ENCODE measurements at regions not wholly inside any gene's neighbourhood (a gene's known extent, or its start where the extent isn't known, plus 50 kb on each side); places are given as distances from the start of the nearest gene placed in this dataset.
A peak's percentile ranks its signal among the peaks of the same experiment; 100 is the strongest.
"Not testable (repeated sequence)": the region's sequence is repeated elsewhere in the genome, so short reads cannot be mapped to it uniquely, and the experiment has no call there.

- DNase-seq, result not testable (repeated sequence)
These were observed 205.5 kb downstream of the POTEM start for GRCh38 chr14:19172745-19173144.

- not testable (repeated sequence) for DNase-seq
These were observed 206.0 kb downstream of the POTEM start for GRCh38 chr14:19173188-19173587.

GRCh38 chr14:19177435-19177834 is 210.2 kb downstream of the POTEM start:
- DNase-seq, result not testable (repeated sequence)

- not testable (repeated sequence) for DNase-seq
These were observed 213.1 kb downstream of the POTEM start for GRCh38 chr14:19180297-19180696.

- DNase-seq, result not testable (repeated sequence)
These were observed 213.6 kb downstream of the POTEM start for GRCh38 chr14:19180881-19181280.

GRCh38 chr14:19195146-19195545 is 227.9 kb downstream of the POTEM start:
- DNase-seq, result not testable (repeated sequence)

GRCh38 chr14:19197488-19198234 is 230.4 kb downstream of the POTEM start:
- DNase-seq, result not testable (repeated sequence)

GRCh38 chr14:19198341-19198740 is 231.1 kb downstream of the POTEM start:
- not testable (repeated sequence) for DNase-seq

GRCh38 chr14:19201394-19202052 is 232.6 kb downstream of the POTEG start:
- not testable (repeated sequence) for DNase-seq

- DNase-seq, result not testable (repeated sequence)
These were observed 232.1 kb downstream of the POTEG start for GRCh38 chr14:19202053-19202442.

GRCh38 chr14:19203250-19203972 is 230.7 kb downstream of the POTEG start:
- DNase-seq, result not testable (repeated sequence)

GRCh38 chr14:19204827-19205226 is 229.3 kb downstream of the POTEG start:
- not testable (repeated sequence) for DNase-seq

- DNase-seq, result not testable (repeated sequence)
These were observed 217.7 kb downstream of the POTEG start for GRCh38 chr14:19216480-19216879.

- not testable (repeated sequence) for DNase-seq
These were observed 214.7 kb downstream of the POTEG start for GRCh38 chr14:19219423-19219822.

- DNase-seq, result not testable (repeated sequence)
These were observed 202.7 kb downstream of the POTEG start for GRCh38 chr14:19231421-19231820.

GRCh38 chr14:19234059-19234458 is 200.1 kb downstream of the POTEG start:
- not testable (repeated sequence) for DNase-seq

GRCh38 chr14:19237656-19238055 is 196.5 kb downstream of the POTEG start:
- not testable (repeated sequence) for DNase-seq

- peak in 1 of 3 donors; percentile 0 for DNase-seq
These were observed 195.6 kb downstream of the POTEG start for GRCh38 chr14:19238584-19238983.

- not testable (repeated sequence) for DNase-seq
These were observed 194.2 kb downstream of the POTEG start for GRCh38 chr14:19239981-19240380.

GRCh38 chr14:19240387-19240786 is 193.8 kb downstream of the POTEG start:
- not testable (repeated sequence) for DNase-seq

- DNase-seq, result peak in 1 of 3 donors; percentile 5
These were observed 192.7 kb downstream of the POTEG start for GRCh38 chr14:19241451-19241850.

- not testable (repeated sequence) for DNase-seq
These were observed 191.6 kb downstream of the POTEG start for GRCh38 chr14:19242529-19242928.

GRCh38 chr14:19266908-19267307 is 167.2 kb downstream of the POTEG start:
- DNase-seq, result not testable (repeated sequence)

Measured in suppressor macrophage treated with lipopolysaccharide for 1 hour (primary cell).